ENCODE measurements at regions not wholly inside any gene's neighbourhood (a gene's known extent, or its start where the extent isn't known, plus 50 kb on each side); places are given as distances from the start of the nearest gene placed in this dataset.

GRCh38 chr4:188197566-188197965 lies 58.3 kb downstream of the TRIML1 start:
- intact Hi-C loops (cut with DNase I), result no loop called here
- 88 to 92% methylated on average over 9 of the region's 9 CpGs for WGBS, 2 donors
- Histone ChIP-seq H3K9me3 (no peaks in the 10 kb centered on the region), H3K27ac (no peak overlapping the region), H3K36me3 (no peaks in the 10 kb centered on the region), H3K4me3 (replicated peaks in 1 of 3) (no peak overlapping the region), H3K4me1 (no peaks in the 10 kb centered on the region), H3K27me3 (no peaks in the 10 kb centered on the region)
- no peak for TF ChIP-seq POLR2A (IDR thresholded peaks at IDR 0.05)
- TF ChIP-seq, protein P1, sequence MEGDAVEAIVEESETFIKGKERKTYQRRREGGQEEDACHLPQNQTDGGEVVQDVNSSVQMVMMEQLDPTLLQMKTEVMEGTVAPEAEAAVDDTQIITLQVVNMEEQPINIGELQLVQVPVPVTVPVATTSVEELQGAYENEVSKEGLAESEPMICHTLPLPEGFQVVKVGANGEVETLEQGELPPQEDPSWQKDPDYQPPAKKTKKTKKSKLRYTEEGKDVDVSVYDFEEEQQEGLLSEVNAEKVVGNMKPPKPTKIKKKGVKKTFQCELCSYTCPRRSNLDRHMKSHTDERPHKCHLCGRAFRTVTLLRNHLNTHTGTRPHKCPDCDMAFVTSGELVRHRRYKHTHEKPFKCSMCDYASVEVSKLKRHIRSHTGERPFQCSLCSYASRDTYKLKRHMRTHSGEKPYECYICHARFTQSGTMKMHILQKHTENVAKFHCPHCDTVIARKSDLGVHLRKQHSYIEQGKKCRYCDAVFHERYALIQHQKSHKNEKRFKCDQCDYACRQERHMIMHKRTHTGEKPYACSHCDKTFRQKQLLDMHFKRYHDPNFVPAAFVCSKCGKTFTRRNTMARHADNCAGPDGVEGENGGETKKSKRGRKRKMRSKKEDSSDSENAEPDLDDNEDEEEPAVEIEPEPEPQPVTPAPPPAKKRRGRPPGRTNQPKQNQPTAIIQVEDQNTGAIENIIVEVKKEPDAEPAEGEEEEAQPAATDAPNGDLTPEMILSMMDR (IDR thresholded peaks at IDR 0.05), result no peak
- DNase-seq, result no peak

DNA sequence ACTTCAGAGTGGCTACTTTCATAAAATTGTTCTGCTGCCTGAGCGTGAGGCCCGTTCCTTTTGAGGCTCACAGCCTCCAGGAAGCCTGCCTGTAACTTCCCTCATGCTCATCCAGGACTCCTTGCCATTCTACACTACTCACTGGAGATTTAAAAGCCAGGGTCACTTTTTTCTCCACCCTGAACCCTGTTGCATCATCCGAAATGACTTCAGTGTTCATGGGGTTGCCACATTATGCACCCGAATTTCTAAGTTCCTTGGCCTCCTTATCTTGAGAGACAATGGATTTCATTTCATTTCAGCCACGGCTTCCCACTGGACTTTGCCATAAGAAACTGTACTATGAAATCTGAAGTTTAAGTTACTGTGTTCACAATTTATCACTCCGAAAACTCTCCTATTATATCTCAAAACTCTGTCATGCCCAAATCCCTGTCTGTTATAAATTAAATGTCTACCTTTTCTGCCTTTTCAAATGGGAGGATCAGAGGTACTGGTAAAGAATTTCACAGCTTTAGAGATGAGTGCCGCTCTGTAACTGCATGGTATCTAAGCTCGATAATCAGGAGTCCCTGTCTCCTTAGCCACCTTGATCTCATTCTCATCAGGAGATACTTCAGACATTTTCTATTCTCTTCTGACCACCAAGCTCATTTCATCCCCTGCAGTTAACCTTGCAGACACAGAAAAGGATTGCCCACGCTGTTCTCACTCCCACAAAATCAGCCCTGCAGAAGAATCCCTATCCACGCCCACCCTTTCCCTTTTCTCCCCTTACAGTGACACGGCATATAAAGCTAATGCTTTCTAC lies 59.9 kb downstream of the TRIML1 start:
- Histone ChIP-seq H3K27me3 (no peaks in the 10 kb centered on the region), H3K36me3 (no peaks in the 10 kb centered on the region), H3K4me1 (no peaks in the 10 kb centered on the region), H3K4me3 (replicated peaks in 1 of 3) (no peak overlapping the region), H3K27ac (no peak overlapping the region), H3K9me3 (no peaks in the 10 kb centered on the region)
- 75% methylated on average over 11 of the region's 11 CpGs for WGBS, 2 donors
- intact Hi-C loops (cut with DNase I), result no loop called here
- TF ChIP-seq, protein P1 (IDR thresholded peaks at IDR 0.05), result no peak
- no peak for TF ChIP-seq POLR2A (IDR thresholded peaks at IDR 0.05)
- DNase-seq, result no peak

DNA sequence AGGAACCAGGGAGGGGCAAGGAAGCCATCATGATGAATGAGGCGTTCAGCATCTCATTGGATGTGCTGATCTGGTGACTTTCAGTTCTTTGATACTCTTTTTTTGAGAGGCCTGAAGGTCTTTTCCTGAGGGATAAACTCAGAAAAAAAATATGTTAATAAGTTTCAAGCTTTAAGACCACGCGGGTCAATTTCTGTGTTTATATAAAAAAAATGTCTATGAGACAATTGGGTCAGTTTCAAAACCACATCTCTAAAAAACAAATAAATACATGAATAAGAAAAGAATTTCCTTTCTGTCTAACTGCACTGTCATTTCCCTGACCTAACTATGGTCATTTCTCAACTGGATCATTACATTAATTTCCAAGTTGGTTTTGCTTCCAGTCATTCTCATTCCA lies 62.6 kb downstream of the TRIML1 start:
- Histone ChIP-seq H3K27me3 (no peaks in the 10 kb centered on the region), H3K9me3 (no peaks in the 10 kb centered on the region), H3K4me3 (replicated peaks in 1 of 3) (no peak overlapping the region), H3K27ac (no peak overlapping the region), H3K36me3 (no peaks in the 10 kb centered on the region), H3K4me1 (no peaks in the 10 kb centered on the region)
- 84 to 87% methylated on average over 3 of the region's 3 CpGs for WGBS, 2 donors
- TF ChIP-seq, protein P1 (IDR thresholded peaks at IDR 0.05), result no peak
- TF ChIP-seq POLR2A (IDR thresholded peaks at IDR 0.05), result no peak
- DNase-seq, result no peak
- intact Hi-C loops (cut with DNase I), result no loop called here

DNA sequence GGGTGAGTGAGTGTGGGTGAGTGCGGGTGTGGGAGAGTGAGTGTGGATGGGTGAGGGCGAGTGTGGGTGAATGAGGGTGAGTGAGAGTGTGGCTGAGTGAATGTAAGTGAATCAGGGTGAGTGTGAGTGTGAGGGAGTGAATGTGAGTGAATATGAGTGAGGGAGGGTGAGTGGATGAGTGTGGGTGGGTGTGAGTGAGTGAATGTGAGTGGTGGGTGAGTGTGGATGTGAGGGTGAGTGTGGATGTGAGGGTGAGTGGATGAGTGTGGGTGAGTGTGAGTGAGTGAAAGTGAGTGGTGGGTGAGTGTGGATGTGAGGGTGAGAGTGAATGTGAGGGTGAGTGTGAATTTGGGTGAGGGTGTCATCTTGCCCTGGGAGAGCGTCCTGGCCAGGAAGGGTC lies 67.5 kb downstream of the TRIML1 start:
- Histone ChIP-seq H3K36me3 (no peaks in the 10 kb centered on the region), H3K4me3 (replicated peaks in 1 of 3) (no peak overlapping the region), H3K27ac (no peak overlapping the region), H3K27me3 (no peaks in the 10 kb centered on the region), H3K9me3 (no peaks in the 10 kb centered on the region), H3K4me1 (no peaks in the 10 kb centered on the region)
- TF ChIP-seq, protein P1 (IDR thresholded peaks at IDR 0.05), result no peak
- no peak for TF ChIP-seq POLR2A (IDR thresholded peaks at IDR 0.05)
- 87 to 91% methylated on average over 3 of the region's 3 CpGs for WGBS, 2 donors
- intact Hi-C loops (cut with DNase I), result no loop called here
- DNase-seq, result no peak

DNA sequence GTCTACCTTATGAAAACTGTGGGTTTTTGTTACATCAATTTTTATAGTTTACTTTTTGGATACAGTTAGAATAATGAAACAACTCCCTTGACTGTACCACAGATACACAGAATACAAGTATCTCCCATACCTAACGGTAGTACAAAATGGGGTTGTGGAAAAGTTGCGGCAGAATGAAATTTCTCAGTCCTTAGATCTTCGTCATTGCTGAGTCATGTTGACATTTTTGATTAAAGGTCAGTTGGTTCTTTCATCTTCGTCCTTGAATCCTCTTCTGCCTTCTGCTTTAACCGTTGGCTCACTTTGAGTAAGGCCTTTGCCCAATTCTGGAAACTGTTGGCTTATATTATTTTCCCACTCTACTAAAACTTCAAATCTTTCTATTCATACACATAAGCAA lies 75.6 kb downstream of the TRIML1 start:
- Histone ChIP-seq H3K9me3 (no peaks in the 10 kb centered on the region), H3K36me3 (no peaks in the 10 kb centered on the region), H3K27ac (no peak overlapping the region), H3K4me1 (no peaks in the 10 kb centered on the region), H3K27me3 (no peaks in the 10 kb centered on the region), H3K4me3 (replicated peaks in 1 of 3) (no peak overlapping the region)
- no peak for TF ChIP-seq POLR2A (IDR thresholded peaks at IDR 0.05)
- TF ChIP-seq, protein P1 (IDR thresholded peaks at IDR 0.05), result no peak
- WGBS, 2 donors, result 86 to 93% methylated on average over 5 of the region's 5 CpGs
- intact Hi-C loops (cut with DNase I), result no loop called here
- DNase-seq, result no peak

Data from thyroid gland (tissue), 4 donors.